ENCODE measurements at regions not wholly inside any gene's neighbourhood (a gene's known extent, or its start where the extent isn't known, plus 50 kb on each side); places are given as distances from the start of the nearest gene placed in this dataset.

GRCh38 chr10:36717118-36717517 lies 408.3 kb upstream of the ANKRD30A start:
- no peak for TF ChIP-seq CTCF (conservative IDR thresholded peaks at IDR 0.05; ENCODE audit: low read depth, low read length)
- TF ChIP-seq EZH2 (IDR thresholded peaks at IDR 0.05; ENCODE audit: borderline replicate concordance, low read depth, low read length, poor library complexity, severe bottlenecking) = no peak
- no peaks in the 10 kb centered on the region for H3K36me3 ChIP-seq (ENCODE audit: insufficient read depth, low read length, poor library complexity, severe bottlenecking)
- BruUV-seq (replicated peaks) = no TSS peak
- H3K4me1 ChIP-seq (ENCODE audit: insufficient read depth, low read length, poor library complexity, severe bottlenecking) = peaks cover 15% of the 10 kb centered on the region
- no peak overlapping the region for H3K4me3 ChIP-seq (ENCODE audit: low read depth, low read length, poor library complexity, severe bottlenecking)
- H3K27ac ChIP-seq (ENCODE audit: low read depth, low read length, poor library complexity, severe bottlenecking) = no peak overlapping the region
- DNase-seq (ENCODE audit: low spot score) = no peak
- no peaks in the 10 kb centered on the region for H3K27me3 ChIP-seq (replicated peaks; ENCODE audit: insufficient read depth, low read depth, low read length, poor library complexity)
- POLR2A ChIA-PET (ENCODE audit: low non-redundant PET) = no interaction called here
- intact Hi-C loops (cut with micrococcal nuclease; ENCODE audit: unreplicated experiment) = no loop called here
- H3K9me3 ChIP-seq (ENCODE audit: low read depth, low read length, poor library complexity, severe bottlenecking) = no peaks in the 10 kb centered on the region
- CTCF ChIA-PET = no interaction called here

GRCh38 chr10:36716291-36716690 lies 409.1 kb upstream of the ANKRD30A start:
- Histone ChIP-seq H3K27ac (ENCODE audit: low read depth, low read length, poor library complexity, severe bottlenecking) (no peak overlapping the region), H3K4me3 (ENCODE audit: low read depth, low read length, poor library complexity, severe bottlenecking) (no peak overlapping the region), H3K27me3 (replicated peaks; ENCODE audit: insufficient read depth, low read depth, low read length, poor library complexity) (no peaks in the 10 kb centered on the region), H3K9me3 (ENCODE audit: low read depth, low read length, poor library complexity, severe bottlenecking) (no peaks in the 10 kb centered on the region), H3K36me3 (ENCODE audit: insufficient read depth, low read length, poor library complexity, severe bottlenecking) (no peaks in the 10 kb centered on the region), H3K4me1 (ENCODE audit: insufficient read depth, low read length, poor library complexity, severe bottlenecking) (peaks cover 9% of the 10 kb centered on the region)
- no peak for DNase-seq (ENCODE audit: low spot score)
- TF ChIP-seq CTCF (conservative IDR thresholded peaks at IDR 0.05; ENCODE audit: low read depth, low read length) (no peak), EZH2 (IDR thresholded peaks at IDR 0.05; ENCODE audit: borderline replicate concordance, low read depth, low read length, poor library complexity, severe bottlenecking) (no peak)
- intact Hi-C loops (cut with micrococcal nuclease; ENCODE audit: unreplicated experiment) = no loop called here
- POLR2A ChIA-PET (ENCODE audit: low non-redundant PET) = no interaction called here
- BruUV-seq (replicated peaks) = no TSS peak
- CTCF ChIA-PET = no interaction called here

GRCh38 chr10:36712695-36713094 lies 412.7 kb upstream of the ANKRD30A start:
- ChIA-PET CTCF (no interaction called here), POLR2A (ENCODE audit: low non-redundant PET) (no interaction called here)
- BruUV-seq (replicated peaks) = no TSS peak
- TF ChIP-seq EZH2 (IDR thresholded peaks at IDR 0.05; ENCODE audit: borderline replicate concordance, low read depth, low read length, poor library complexity, severe bottlenecking) (no peak), CTCF (conservative IDR thresholded peaks at IDR 0.05; ENCODE audit: low read depth, low read length) (no peak)
- Histone ChIP-seq H3K4me3 (ENCODE audit: low read depth, low read length, poor library complexity, severe bottlenecking) (no peak overlapping the region), H3K27ac (ENCODE audit: low read depth, low read length, poor library complexity, severe bottlenecking) (no peak overlapping the region), H3K36me3 (ENCODE audit: insufficient read depth, low read length, poor library complexity, severe bottlenecking) (no peaks in the 10 kb centered on the region), H3K9me3 (ENCODE audit: low read depth, low read length, poor library complexity, severe bottlenecking) (no peaks in the 10 kb centered on the region), H3K4me1 (ENCODE audit: insufficient read depth, low read length, poor library complexity, severe bottlenecking) (peaks cover 7% of the 10 kb centered on the region), H3K27me3 (replicated peaks; ENCODE audit: insufficient read depth, low read depth, low read length, poor library complexity) (no peaks in the 10 kb centered on the region)
- DNase-seq (ENCODE audit: low spot score) = no peak
- intact Hi-C loops (cut with micrococcal nuclease; ENCODE audit: unreplicated experiment) = no loop called here

Data from A673 (cell line).